Mesothelial cell of epicardium (in vitro differentiated cells): ENCODE measurements at regions not wholly inside any gene's neighbourhood (a gene's known extent, or its start where the extent isn't known, plus 50 kb on each side); places are given as distances from the start of the nearest gene placed in this dataset.

ENCODE experiments used
- DNase-seq, 2 experiments: peaks; one replicate each; pipeline ENCODE4 v3.0.0; 2021; ENCODE audit warnings: low spot score in 2 of 2; ENCODE audit not compliant: unreplicated experiment in 2 of 2
- H3K27ac Mint-ChIP-seq: 2 replicates; pipeline ENCODE4 v1.8.0; 2021; ENCODE audit warnings: mixed read lengths
- H3K27me3 Mint-ChIP-seq: 2 replicates; pipeline ENCODE4 v1.8.0; 2021; ENCODE audit warnings: low read depth, mixed read lengths
- H3K36me3 Mint-ChIP-seq: 2 replicates; pipeline ENCODE4 v1.8.0; 2021; ENCODE audit warnings: mixed read lengths
- H3K4me1 Mint-ChIP-seq: 2 replicates; pipeline ENCODE4 v1.8.0; 2021; ENCODE audit warnings: mixed read lengths
- H3K4me3 Mint-ChIP-seq: 2 replicates; pipeline ENCODE4 v1.8.0; 2021; ENCODE audit warnings: mild to moderate bottlenecking, moderate library complexity, mixed read lengths
- H3K9me3 Mint-ChIP-seq: 2 replicates; pipeline ENCODE4 v1.8.0; 2021; ENCODE audit warnings: mixed read lengths
- TF ChIP-seq, protein P1 (sequence below): fragments of 200-600 bp; sonication (generic); IDR thresholded peaks from one replicate; pipeline ENCODE4 v1.5.0; 2021; ENCODE audit warnings: antibody characterized with exemption; ENCODE audit not compliant: unreplicated experiment

DNA sequence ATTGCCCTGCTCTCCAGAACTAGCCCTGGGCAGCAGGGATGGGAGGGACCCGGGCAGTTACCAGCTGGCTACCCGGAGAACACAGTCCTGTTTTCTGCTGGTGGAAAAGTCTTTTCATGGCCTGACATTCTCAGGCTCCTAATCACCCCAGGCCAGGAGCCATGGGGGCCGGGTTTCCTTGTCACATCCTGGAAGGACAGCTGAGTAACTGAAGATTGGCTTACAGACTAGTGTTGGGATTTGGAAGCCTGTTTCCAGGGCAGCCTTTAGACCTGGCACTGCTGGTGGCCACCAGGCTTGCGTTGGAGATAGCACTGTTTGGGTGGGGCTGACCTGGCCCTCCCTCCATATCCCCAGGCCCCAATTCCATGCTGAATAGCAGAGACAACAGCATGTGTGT lies 349.0 kb downstream of the CTTN start:
- TF ChIP-seq, protein P1, sequence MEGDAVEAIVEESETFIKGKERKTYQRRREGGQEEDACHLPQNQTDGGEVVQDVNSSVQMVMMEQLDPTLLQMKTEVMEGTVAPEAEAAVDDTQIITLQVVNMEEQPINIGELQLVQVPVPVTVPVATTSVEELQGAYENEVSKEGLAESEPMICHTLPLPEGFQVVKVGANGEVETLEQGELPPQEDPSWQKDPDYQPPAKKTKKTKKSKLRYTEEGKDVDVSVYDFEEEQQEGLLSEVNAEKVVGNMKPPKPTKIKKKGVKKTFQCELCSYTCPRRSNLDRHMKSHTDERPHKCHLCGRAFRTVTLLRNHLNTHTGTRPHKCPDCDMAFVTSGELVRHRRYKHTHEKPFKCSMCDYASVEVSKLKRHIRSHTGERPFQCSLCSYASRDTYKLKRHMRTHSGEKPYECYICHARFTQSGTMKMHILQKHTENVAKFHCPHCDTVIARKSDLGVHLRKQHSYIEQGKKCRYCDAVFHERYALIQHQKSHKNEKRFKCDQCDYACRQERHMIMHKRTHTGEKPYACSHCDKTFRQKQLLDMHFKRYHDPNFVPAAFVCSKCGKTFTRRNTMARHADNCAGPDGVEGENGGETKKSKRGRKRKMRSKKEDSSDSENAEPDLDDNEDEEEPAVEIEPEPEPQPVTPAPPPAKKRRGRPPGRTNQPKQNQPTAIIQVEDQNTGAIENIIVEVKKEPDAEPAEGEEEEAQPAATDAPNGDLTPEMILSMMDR: no peak
- H3K9me3 Mint-ChIP-seq: peaks cover 35% of the 10 kb centered on the region
- H3K36me3 Mint-ChIP-seq: peaks cover 8% of the 10 kb centered on the region
- no peak for DNase-seq
- peaks cover 7% of the 10 kb centered on the region for H3K4me1 Mint-ChIP-seq
- H3K4me3 Mint-ChIP-seq: no peak overlapping the region
- no peak overlapping the region for H3K27ac Mint-ChIP-seq
- peaks cover 13% of the 10 kb centered on the region for H3K27me3 Mint-ChIP-seq

DNA sequence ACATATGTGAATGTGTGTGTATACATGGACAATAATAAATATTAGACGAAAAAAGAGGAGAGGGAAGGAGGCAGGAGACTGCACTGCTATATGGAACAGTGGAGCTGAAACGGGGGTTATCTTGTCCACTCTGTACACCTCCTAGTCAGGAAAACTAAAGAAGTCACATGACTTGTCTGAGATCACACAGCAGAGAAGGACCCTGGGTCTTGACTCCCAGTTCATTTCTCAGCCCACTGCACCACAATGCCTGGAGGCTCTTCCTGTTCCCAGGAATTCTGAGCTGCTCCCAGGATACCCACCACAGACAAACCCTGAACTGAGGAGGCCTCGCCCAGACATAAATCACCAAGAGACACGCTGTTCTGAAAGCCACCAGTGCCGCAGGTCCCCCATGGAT lies 349.6 kb downstream of the CTTN start:
- Mint-ChIP-seq H3K4me3 (no peak overlapping the region), H3K27ac (no peak overlapping the region), H3K4me1 (peaks cover under 1% of the 10 kb centered on the region), H3K27me3 (peaks cover 8% of the 10 kb centered on the region), H3K9me3 (peaks cover 35% of the 10 kb centered on the region), H3K36me3 (peaks cover 8% of the 10 kb centered on the region)
- TF ChIP-seq, protein P1: no peak
- no peak for DNase-seq

DNA sequence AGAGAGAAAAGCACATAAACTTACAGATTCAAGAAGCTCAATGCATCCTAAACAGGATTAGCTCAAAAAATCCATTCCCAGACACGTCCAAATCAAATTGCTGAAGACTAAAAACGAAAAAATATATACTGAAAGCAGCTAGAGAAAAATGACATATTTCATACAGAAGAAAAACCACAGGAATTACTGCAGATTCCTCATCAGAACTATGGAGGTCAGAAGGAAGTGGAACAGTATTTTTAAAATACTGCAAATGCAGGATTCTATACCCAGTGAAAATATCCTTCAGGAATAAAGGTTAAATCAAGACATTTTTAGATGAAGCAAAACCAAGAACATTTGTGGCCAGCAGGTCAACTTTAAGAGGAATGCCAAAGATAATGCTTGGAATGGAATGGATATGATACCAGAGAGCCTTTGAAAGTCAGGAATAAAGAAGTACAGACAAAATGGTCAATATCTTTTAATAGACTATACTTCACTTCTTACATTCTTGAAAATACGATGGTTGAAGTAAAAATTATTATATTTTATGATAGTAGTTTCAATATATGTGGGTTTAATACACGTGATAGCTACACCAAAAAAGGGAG lies 352.9 kb downstream of the CTTN start:
- DNase-seq: no peak
- H3K4me3 Mint-ChIP-seq: no peak overlapping the region
- H3K9me3 Mint-ChIP-seq: peaks cover 40% of the 10 kb centered on the region
- no peak overlapping the region for H3K27ac Mint-ChIP-seq
- TF ChIP-seq, protein P1: no peak
- H3K36me3 Mint-ChIP-seq: peaks cover 8% of the 10 kb centered on the region
- peaks cover 4% of the 10 kb centered on the region for H3K27me3 Mint-ChIP-seq
- H3K4me1 Mint-ChIP-seq: no peaks in the 10 kb centered on the region

DNA sequence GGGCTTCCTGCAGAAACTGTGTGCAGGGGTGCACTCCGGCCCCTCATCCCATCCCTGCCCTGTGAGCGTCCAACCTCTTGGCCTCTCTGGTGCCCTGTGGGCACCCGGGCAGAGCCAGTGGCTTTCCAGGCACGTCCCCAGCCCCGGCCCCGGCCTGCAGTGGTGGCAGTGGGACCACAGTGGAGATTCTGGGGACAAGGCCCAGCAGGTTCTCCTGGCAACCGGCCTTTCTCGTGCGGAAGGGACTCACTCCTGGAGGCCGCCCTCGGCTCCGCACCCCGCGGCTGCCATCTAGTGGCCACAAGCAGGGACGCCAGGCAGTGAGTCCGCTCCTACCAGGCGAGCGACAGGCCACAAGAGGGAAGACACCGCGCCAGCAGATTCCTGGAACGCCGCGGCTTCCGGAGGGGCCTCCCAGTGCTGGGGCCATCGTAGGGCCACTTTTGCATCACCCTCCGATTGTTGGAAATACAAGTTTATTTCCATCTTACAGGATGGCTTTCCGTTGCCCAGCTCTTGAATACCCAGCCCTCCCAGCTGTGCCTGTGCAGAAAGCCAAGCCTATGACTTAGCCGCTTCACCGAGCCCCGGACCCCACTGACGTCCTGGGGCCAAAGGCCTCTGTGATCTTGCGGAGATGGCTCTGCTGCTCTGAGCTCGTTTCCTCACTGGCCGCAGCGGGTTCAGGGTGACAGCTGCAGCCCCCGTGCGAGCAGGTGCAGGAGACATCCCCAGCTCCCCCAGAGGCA lies 357.3 kb downstream of the CTTN start:
- H3K27ac Mint-ChIP-seq: no peak overlapping the region
- TF ChIP-seq, protein P1: peak; percentile 92
- DNase-seq: peak; percentile 66 to 88
- H3K4me1 Mint-ChIP-seq: no peaks in the 10 kb centered on the region
- H3K27me3 Mint-ChIP-seq: peaks cover 9% of the 10 kb centered on the region
- H3K9me3 Mint-ChIP-seq: peaks cover 19% of the 10 kb centered on the region
- H3K36me3 Mint-ChIP-seq: peaks cover 6% of the 10 kb centered on the region
- H3K4me3 Mint-ChIP-seq: no peak overlapping the region

DNA sequence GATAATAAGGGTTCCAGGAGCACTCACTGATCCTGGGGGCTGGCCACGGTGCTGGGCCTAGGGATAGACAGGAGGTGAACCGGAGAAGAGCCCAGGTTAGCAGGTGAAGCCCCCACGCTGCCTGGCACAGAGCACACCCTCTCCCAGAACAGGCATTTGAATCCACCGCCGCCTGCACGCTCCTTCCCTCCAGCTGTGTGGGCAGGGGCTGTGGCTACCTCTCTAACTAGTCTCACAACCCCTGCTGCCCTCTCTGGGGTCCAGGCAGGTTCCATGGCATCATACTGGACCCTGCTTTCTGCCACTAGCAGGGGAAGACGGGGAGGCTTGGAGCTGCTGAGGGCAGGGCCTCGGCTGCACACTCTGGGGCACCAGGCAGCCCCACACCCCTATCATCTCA lies 358.0 kb downstream of the CTTN start:
- Mint-ChIP-seq H3K27me3 (peaks cover 9% of the 10 kb centered on the region), H3K4me1 (no peaks in the 10 kb centered on the region), H3K9me3 (peaks cover 11% of the 10 kb centered on the region), H3K4me3 (no peak overlapping the region), H3K36me3 (peaks cover under 1% of the 10 kb centered on the region), H3K27ac (no peak overlapping the region)
- TF ChIP-seq, protein P1: no peak
- no peak for DNase-seq
